Lower leg skin (tissue), 4 donors: ENCODE measurements at regions not wholly inside any gene's neighbourhood (a gene's known extent, or its start where the extent isn't known, plus 50 kb on each side); places are given as distances from the start of the nearest gene placed in this dataset.

Experiments
- DNase-seq, 2 donors: peaks; one replicate each; pipeline ENCODE4 v3.0.0-alpha.2; 2019; ENCODE audit warnings: low spot score in 2 of 2
- H3K4me3 ChIP-seq: fragments of 200-600 bp; sonication (generic); 2 replicates; pipeline ENCODE4 v1.5.1; 2017; ENCODE audit warnings: mild to moderate bottlenecking, low read depth; ENCODE audit not compliant: poor library complexity, severe bottlenecking
- POLR2A ChIP-seq, 2 donors: fragments of 450-650 bp; IDR thresholded peaks; one replicate each; pipeline ENCODE4 v1.6.1; 2016 to 2017; ENCODE audit warnings: antibody characterized with exemption in 2 of 2, mild to moderate bottlenecking in 1 of 2, moderate library complexity in 1 of 2
- WGBS, 2 donors: methylation state at CpG; one replicate each; pipeline ENCODE4 v1.1.5; 2018; 5-methylcytosine and 5-hydroxymethylcytosine counted together
- intact Hi-C: fragments of 100-400 bp; cut with DNase I; formaldehyde crosslinking; loops from one replicate; pipeline ENCODE4 v1.15.0; 2023; ENCODE audit warnings: low total_unique reads
- TF ChIP-seq, protein P1 (sequence below), 3 donors: fragments of 450-650 bp; IDR thresholded peaks; one replicate each; pipeline ENCODE4 v1.5.1; 2016; ENCODE audit warnings: antibody characterized with exemption in 3 of 3, mild to moderate bottlenecking in 3 of 3, moderate library complexity in 2 of 3

DNA sequence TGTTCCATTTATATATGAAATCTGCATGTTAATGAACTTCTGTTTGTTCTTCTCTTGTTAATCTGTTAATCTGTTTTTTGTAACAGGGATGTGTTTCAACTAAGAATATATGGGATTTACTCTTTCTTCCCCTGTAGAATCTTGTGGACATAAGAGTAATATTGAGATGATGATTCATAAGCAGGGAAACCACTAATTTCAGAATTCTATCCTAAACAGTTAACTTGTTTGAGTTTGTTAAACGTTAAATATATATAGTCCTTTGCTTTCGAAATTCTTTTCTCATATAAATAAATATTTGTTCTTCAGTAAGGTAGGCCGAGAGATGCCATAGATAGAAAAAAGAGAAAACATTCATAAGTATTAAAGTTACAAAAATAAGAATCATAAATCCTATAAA lies 1052.2 kb upstream of the SPRY2 start:
- WGBS, 2 donors: 75 to 77% methylated on average over 3 of the region's 3 CpGs
- intact Hi-C loops: no loop called here
- TF ChIP-seq, protein P1, sequence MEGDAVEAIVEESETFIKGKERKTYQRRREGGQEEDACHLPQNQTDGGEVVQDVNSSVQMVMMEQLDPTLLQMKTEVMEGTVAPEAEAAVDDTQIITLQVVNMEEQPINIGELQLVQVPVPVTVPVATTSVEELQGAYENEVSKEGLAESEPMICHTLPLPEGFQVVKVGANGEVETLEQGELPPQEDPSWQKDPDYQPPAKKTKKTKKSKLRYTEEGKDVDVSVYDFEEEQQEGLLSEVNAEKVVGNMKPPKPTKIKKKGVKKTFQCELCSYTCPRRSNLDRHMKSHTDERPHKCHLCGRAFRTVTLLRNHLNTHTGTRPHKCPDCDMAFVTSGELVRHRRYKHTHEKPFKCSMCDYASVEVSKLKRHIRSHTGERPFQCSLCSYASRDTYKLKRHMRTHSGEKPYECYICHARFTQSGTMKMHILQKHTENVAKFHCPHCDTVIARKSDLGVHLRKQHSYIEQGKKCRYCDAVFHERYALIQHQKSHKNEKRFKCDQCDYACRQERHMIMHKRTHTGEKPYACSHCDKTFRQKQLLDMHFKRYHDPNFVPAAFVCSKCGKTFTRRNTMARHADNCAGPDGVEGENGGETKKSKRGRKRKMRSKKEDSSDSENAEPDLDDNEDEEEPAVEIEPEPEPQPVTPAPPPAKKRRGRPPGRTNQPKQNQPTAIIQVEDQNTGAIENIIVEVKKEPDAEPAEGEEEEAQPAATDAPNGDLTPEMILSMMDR (IDR thresholded peaks at IDR 0.05): no peak
- no peak for TF ChIP-seq POLR2A (IDR thresholded peaks at IDR 0.05)

DNA sequence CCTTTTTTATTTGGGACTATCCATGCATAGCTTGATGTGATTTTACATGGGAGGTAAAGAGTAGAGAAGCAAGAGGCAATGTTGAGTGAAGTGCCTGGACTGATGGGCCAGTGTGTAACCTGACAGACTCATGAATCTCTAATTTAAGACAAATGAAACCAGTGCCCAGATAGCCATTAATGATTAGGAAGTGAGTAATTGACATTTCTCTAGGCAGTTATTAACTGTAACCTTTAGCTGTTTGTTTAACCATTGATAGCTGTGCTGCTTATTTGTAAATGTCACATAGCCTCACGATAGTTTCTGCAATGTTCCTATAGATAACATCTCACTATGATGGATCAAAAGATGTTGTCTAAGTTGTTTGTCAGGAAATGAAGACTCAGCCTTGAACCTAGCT lies 1047.5 kb upstream of the SPRY2 start:
- intact Hi-C loops: no loop called here
- no peak for DNase-seq
- H3K4me3 ChIP-seq: no peak overlapping the region
- TF ChIP-seq, protein P1 (IDR thresholded peaks at IDR 0.05): no peak
- TF ChIP-seq POLR2A (IDR thresholded peaks at IDR 0.05): no peak
- 47 to 73% methylated on average over 1 of the region's 1 CpG for WGBS, 2 donors

More for the DNA sequence above, 1052.2 kb upstream of the SPRY2 start:
- no peak for DNase-seq
- H3K4me3 ChIP-seq: no peak overlapping the region

DNA sequence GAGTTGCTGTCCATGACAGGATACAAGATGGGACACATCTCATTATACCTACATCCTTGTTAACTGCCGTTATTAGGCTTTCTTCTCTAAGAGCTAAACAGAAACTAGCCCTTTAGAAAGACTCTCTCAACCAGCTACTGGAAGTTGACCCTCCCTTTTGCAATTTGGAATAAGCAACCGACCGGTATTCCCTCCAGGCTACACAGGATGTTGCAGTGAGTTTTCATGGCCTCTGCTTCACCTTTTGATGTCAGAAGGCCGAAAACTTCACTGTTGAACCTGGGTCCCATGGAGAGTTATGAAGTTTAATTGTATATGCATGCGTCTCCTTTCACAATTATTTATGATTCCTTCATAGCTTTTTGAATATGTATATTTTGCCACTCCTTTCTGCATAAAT lies 1042.5 kb upstream of the SPRY2 start:
- H3K4me3 ChIP-seq: no peak overlapping the region
- intact Hi-C loops: no loop called here
- no peak for TF ChIP-seq POLR2A (IDR thresholded peaks at IDR 0.05)
- TF ChIP-seq, protein P1 (IDR thresholded peaks at IDR 0.05): no peak
- 63 to 70% methylated on average over 5 of the region's 5 CpGs for WGBS, 2 donors
- DNase-seq: no peak

DNA sequence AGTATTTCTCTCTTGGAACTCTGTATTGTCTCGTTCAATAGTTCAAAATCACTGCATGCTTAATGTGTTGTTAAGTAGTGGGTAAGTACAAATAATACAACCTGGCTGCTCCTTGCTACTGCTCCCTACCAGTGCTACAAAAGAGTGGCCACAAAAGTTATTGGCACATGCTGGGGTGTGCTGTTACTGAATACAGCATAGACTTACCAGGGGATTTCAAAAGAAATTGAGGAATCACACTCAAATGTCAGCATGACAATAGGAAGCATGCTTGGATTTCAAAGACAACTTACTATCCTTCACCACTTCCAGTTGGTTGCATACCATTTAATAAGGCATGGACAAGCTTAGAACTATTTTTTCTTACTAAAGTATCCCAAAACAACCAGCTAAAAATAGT lies 1041.3 kb upstream of the SPRY2 start:
- WGBS, 2 donors: 78% methylated on average over 1 of the region's 1 CpG
- no peak for DNase-seq

DNA sequence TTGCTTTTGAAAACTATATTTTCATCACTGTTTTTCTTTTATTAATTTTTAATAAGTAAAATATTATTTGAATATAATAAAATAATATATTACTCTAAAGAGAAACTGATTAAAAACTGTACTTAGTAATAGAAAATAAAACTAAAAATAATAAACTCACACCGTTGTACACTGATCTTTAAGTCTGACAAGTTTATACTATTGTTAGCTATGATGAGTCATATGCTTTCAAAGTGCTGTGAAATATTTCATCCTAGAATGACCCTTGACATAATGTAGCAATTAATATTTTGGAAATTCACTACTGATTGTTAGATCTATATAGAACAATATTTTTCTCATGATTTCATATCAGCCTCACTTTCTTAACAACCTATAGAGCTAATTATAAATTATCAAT lies 1040.6 kb upstream of the SPRY2 start:
- WGBS, 2 donors: 41 to 42% methylated on average over 1 of the region's 1 CpG
- no peak for DNase-seq
- intact Hi-C loops: no loop called here
- TF ChIP-seq POLR2A (IDR thresholded peaks at IDR 0.05): no peak
- no peak overlapping the region for H3K4me3 ChIP-seq

More for the DNA sequence above, 1041.3 kb upstream of the SPRY2 start:
- TF ChIP-seq, protein P1 (IDR thresholded peaks at IDR 0.05): no peak
- intact Hi-C loops: no loop called here
- H3K4me3 ChIP-seq: no peak overlapping the region

DNA sequence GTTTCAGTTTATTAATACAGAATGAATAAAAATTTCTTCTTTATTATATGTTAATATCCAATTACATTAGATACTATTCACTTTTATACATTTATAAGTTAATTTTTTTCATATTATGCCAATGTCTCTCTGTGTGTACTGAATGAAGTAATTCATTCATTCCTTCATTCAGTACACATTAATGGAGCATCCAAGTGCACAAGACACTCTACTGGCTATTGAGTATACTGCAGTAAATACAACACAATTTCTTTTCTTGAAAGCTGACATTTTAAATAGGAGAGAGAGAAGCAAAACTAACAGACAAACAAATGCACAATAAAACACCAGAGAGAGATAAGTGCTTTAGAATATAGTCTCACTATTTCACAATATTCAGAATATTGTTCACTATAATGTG lies 1038.3 kb upstream of the SPRY2 start:
- intact Hi-C loops: no loop called here
- no peak for DNase-seq
- no peak for TF ChIP-seq POLR2A (IDR thresholded peaks at IDR 0.05)
- TF ChIP-seq, protein P1 (IDR thresholded peaks at IDR 0.05): no peak
- no peak overlapping the region for H3K4me3 ChIP-seq
